ENCODE measurements at regions not wholly inside any gene's neighbourhood (a gene's known extent, or its start where the extent isn't known, plus 50 kb on each side); places are given as distances from the start of the nearest gene placed in this dataset.

GRCh38 chr2:122507261-122507660 lies 751.8 kb downstream of the TSN start:
- DNase-seq (ENCODE audit: low read depth): no peak

- no peak for DNase-seq (ENCODE audit: low read depth)
Observed at GRCh38 chr2:122512091-122512490, 756.6 kb downstream of the TSN start.

- DNase-seq (ENCODE audit: low read depth): no peak
Observed at GRCh38 chr2:122514451-122514996, 759.1 kb downstream of the TSN start.

GRCh38 chr2:122515731-122516290 lies 760.4 kb downstream of the TSN start:
- DNase-seq (ENCODE audit: low read depth): no peak

GRCh38 chr2:122516775-122517174 lies 761.3 kb downstream of the TSN start:
- DNase-seq (ENCODE audit: low read depth): no peak

GRCh38 chr2:122519366-122519765 lies 763.9 kb downstream of the TSN start:
- no peak for DNase-seq (ENCODE audit: low read depth)

- no peak for DNase-seq (ENCODE audit: low read depth)
Observed at GRCh38 chr2:122519821-122520611, 764.6 kb downstream of the TSN start.

- no peak for DNase-seq (ENCODE audit: low read depth)
Observed at GRCh38 chr2:122523143-122523542, 767.7 kb downstream of the TSN start.

GRCh38 chr2:122523981-122524380 lies 768.5 kb downstream of the TSN start:
- no peak for DNase-seq (ENCODE audit: low read depth)

GRCh38 chr2:122525336-122525735 lies 769.9 kb downstream of the TSN start:
- no peak for DNase-seq (ENCODE audit: low read depth)

- DNase-seq (ENCODE audit: low read depth): no peak
Observed at GRCh38 chr2:122528061-122528460, 772.6 kb downstream of the TSN start.

- no peak for DNase-seq (ENCODE audit: low read depth)
Observed at GRCh38 chr2:122528958-122529705, 773.7 kb downstream of the TSN start.

GRCh38 chr2:122530814-122531213 lies 775.4 kb downstream of the TSN start:
- no peak for DNase-seq (ENCODE audit: low read depth)

- DNase-seq (ENCODE audit: low read depth): no peak
Observed at GRCh38 chr2:122531290-122532071, 776.0 kb downstream of the TSN start.

GRCh38 chr2:122532072-122532344 lies 776.6 kb downstream of the TSN start:
- DNase-seq (ENCODE audit: low read depth): no peak

- no peak for DNase-seq (ENCODE audit: low read depth)
Observed at GRCh38 chr2:122532481-122532880, 777.0 kb downstream of the TSN start.

GRCh38 chr2:122535960-122536505 lies 780.6 kb downstream of the TSN start:
- no peak for DNase-seq (ENCODE audit: low read depth)

GRCh38 chr2:122539311-122539710 lies 783.9 kb downstream of the TSN start:
- DNase-seq (ENCODE audit: low read depth): no peak

- no peak for DNase-seq (ENCODE audit: low read depth)
Observed at GRCh38 chr2:122539920-122540319, 784.5 kb downstream of the TSN start.

- no peak for DNase-seq (ENCODE audit: low read depth)
Observed at GRCh38 chr2:122542236-122542635, 786.8 kb downstream of the TSN start.

GRCh38 chr2:122542646-122543045 lies 787.2 kb downstream of the TSN start:
- DNase-seq (ENCODE audit: low read depth): no peak

- no peak for DNase-seq (ENCODE audit: low read depth)
Observed at GRCh38 chr2:122543815-122544214, 788.4 kb downstream of the TSN start.

All from stimulated activated CD4-positive, alpha-beta T cell treated with anti-CD3 and anti-CD28 coated beads, Interleukin-2, amount 100 ng/mL, for 4 hours (primary cell).